Activated T-helper 17 cell treated with anti-CD3 and anti-CD28 coated beads, Interleukin-2, amount 50 U/mL, for 72 hours (primary cell): ENCODE measurements at regions not wholly inside any gene's neighbourhood (a gene's known extent, or its start where the extent isn't known, plus 50 kb on each side); places are given as distances from the start of the nearest gene placed in this dataset.

ENCODE experiments used
- ATAC-seq: fragments of 150-1000 bp; cut with Tn5 transposase; replicated peaks from 2 replicates; pipeline ENCODE4 v1.10.0; 2021; ENCODE audit warnings: mild to moderate bottlenecking, moderate library complexity
- H3K27ac Mint-ChIP-seq: one replicate; pipeline ENCODE4 v1.8.0; 2022; ENCODE audit warnings: mixed read lengths
- H3K27me3 Mint-ChIP-seq: one replicate; pipeline ENCODE4 v1.8.0; 2022; ENCODE audit warnings: mixed read lengths
- H3K36me3 Mint-ChIP-seq: one replicate; pipeline ENCODE4 v1.8.0; 2022; ENCODE audit warnings: low read depth, mild to moderate bottlenecking, mixed read lengths
- H3K4me1 Mint-ChIP-seq: one replicate; pipeline ENCODE4 v1.8.0; 2022; ENCODE audit warnings: mixed read lengths
- H3K4me3 Mint-ChIP-seq: one replicate; pipeline ENCODE4 v1.8.0; 2022; ENCODE audit warnings: mild to moderate bottlenecking, mixed read lengths
- H3K9me3 Mint-ChIP-seq: one replicate; pipeline ENCODE4 v1.8.0; 2022; ENCODE audit warnings: mixed read lengths

GRCh38 chr10:109203646-109204353, 719.5 kb downstream of the XPNPEP1 start:
- Mint-ChIP-seq H3K36me3 (no peaks in the 10 kb centered on the region), H3K4me1 (no peaks in the 10 kb centered on the region), H3K27ac (no peak overlapping the region), H3K9me3 (peaks cover under 1% of the 10 kb centered on the region), H3K27me3 (no peaks in the 10 kb centered on the region), H3K4me3 (no peak overlapping the region)
- ATAC-seq: no peak

- no peaks in the 10 kb centered on the region for H3K4me1 Mint-ChIP-seq
- no peaks in the 10 kb centered on the region for H3K27me3 Mint-ChIP-seq
- no peak overlapping the region for H3K27ac Mint-ChIP-seq
- no peak for ATAC-seq
- no peaks in the 10 kb centered on the region for H3K36me3 Mint-ChIP-seq
- no peak overlapping the region for H3K4me3 Mint-ChIP-seq
- peaks cover 6% of the 10 kb centered on the region for H3K9me3 Mint-ChIP-seq
Measured at GRCh38 chr10:109202111-109202510, 721.2 kb downstream of the XPNPEP1 start.

- no peaks in the 10 kb centered on the region for H3K36me3 Mint-ChIP-seq
- no peaks in the 10 kb centered on the region for H3K4me1 Mint-ChIP-seq
- no peak for ATAC-seq
- H3K4me3 Mint-ChIP-seq: no peak overlapping the region
- no peaks in the 10 kb centered on the region for H3K27me3 Mint-ChIP-seq
- peaks cover 6% of the 10 kb centered on the region for H3K9me3 Mint-ChIP-seq
- H3K27ac Mint-ChIP-seq: no peak overlapping the region
Measured at GRCh38 chr10:109200646-109201045, 722.7 kb downstream of the XPNPEP1 start.

- Mint-ChIP-seq H3K4me3 (no peak overlapping the region), H3K9me3 (peaks cover 15% of the 10 kb centered on the region), H3K27ac (no peak overlapping the region), H3K4me1 (no peaks in the 10 kb centered on the region), H3K36me3 (no peaks in the 10 kb centered on the region), H3K27me3 (no peaks in the 10 kb centered on the region)
- no peak for ATAC-seq
Measured at GRCh38 chr10:109191823-109192222, 731.5 kb downstream of the XPNPEP1 start.

- H3K4me3 Mint-ChIP-seq: no peak overlapping the region
- no peaks in the 10 kb centered on the region for H3K36me3 Mint-ChIP-seq
- H3K27ac Mint-ChIP-seq: no peak overlapping the region
- ATAC-seq: no peak
- no peaks in the 10 kb centered on the region for H3K4me1 Mint-ChIP-seq
- H3K27me3 Mint-ChIP-seq: no peaks in the 10 kb centered on the region
- peaks cover 15% of the 10 kb centered on the region for H3K9me3 Mint-ChIP-seq
Measured at GRCh38 chr10:109191341-109191740, 732.0 kb downstream of the XPNPEP1 start.

GRCh38 chr10:109187677-109188076, 735.6 kb downstream of the XPNPEP1 start:
- H3K4me1 Mint-ChIP-seq: no peaks in the 10 kb centered on the region
- H3K27ac Mint-ChIP-seq: no peak overlapping the region
- ATAC-seq: no peak
- no peaks in the 10 kb centered on the region for H3K27me3 Mint-ChIP-seq
- no peaks in the 10 kb centered on the region for H3K36me3 Mint-ChIP-seq
- H3K9me3 Mint-ChIP-seq: peaks cover 17% of the 10 kb centered on the region
- no peak overlapping the region for H3K4me3 Mint-ChIP-seq

- Mint-ChIP-seq H3K27ac (no peak overlapping the region), H3K4me3 (no peak overlapping the region), H3K9me3 (peaks cover 9% of the 10 kb centered on the region), H3K27me3 (no peaks in the 10 kb centered on the region), H3K4me1 (no peaks in the 10 kb centered on the region), H3K36me3 (no peaks in the 10 kb centered on the region)
- ATAC-seq: no peak
Measured at GRCh38 chr10:109183366-109183765, 739.9 kb downstream of the XPNPEP1 start.

GRCh38 chr10:109178591-109178990, 744.7 kb downstream of the XPNPEP1 start:
- Mint-ChIP-seq H3K27ac (no peak overlapping the region), H3K27me3 (no peaks in the 10 kb centered on the region), H3K9me3 (peaks cover 8% of the 10 kb centered on the region), H3K4me3 (no peak overlapping the region), H3K36me3 (no peaks in the 10 kb centered on the region), H3K4me1 (no peaks in the 10 kb centered on the region)
- ATAC-seq: no peak

GRCh38 chr10:109174526-109174925, 748.8 kb downstream of the XPNPEP1 start:
- no peak for ATAC-seq
- H3K27me3 Mint-ChIP-seq: no peaks in the 10 kb centered on the region

GRCh38 chr10:109173937-109174336, 749.4 kb downstream of the XPNPEP1 start:
- no peak overlapping the region for H3K4me3 Mint-ChIP-seq
- H3K27me3 Mint-ChIP-seq: no peaks in the 10 kb centered on the region
- no peak overlapping the region for H3K27ac Mint-ChIP-seq
- no peak for ATAC-seq
- H3K9me3 Mint-ChIP-seq: peaks cover 8% of the 10 kb centered on the region
- H3K36me3 Mint-ChIP-seq: no peaks in the 10 kb centered on the region
- no peaks in the 10 kb centered on the region for H3K4me1 Mint-ChIP-seq

More at GRCh38 chr10:109174526-109174925, 748.8 kb downstream of the XPNPEP1 start:
- Mint-ChIP-seq H3K4me1 (no peaks in the 10 kb centered on the region), H3K4me3 (no peak overlapping the region), H3K27ac (no peak overlapping the region), H3K9me3 (peaks cover 8% of the 10 kb centered on the region), H3K36me3 (no peaks in the 10 kb centered on the region)

GRCh38 chr10:109173121-109173520, 750.2 kb downstream of the XPNPEP1 start:
- no peaks in the 10 kb centered on the region for H3K27me3 Mint-ChIP-seq
- H3K4me1 Mint-ChIP-seq: no peaks in the 10 kb centered on the region
- H3K4me3 Mint-ChIP-seq: no peak overlapping the region
- no peak overlapping the region for H3K27ac Mint-ChIP-seq
- H3K9me3 Mint-ChIP-seq: peaks cover 8% of the 10 kb centered on the region
- no peaks in the 10 kb centered on the region for H3K36me3 Mint-ChIP-seq
- ATAC-seq: no peak

- Mint-ChIP-seq H3K4me1 (no peaks in the 10 kb centered on the region), H3K9me3 (peaks cover 16% of the 10 kb centered on the region), H3K27me3 (no peaks in the 10 kb centered on the region), H3K27ac (no peak overlapping the region), H3K4me3 (no peak overlapping the region), H3K36me3 (no peaks in the 10 kb centered on the region)
- no peak for ATAC-seq
Measured at GRCh38 chr10:109166935-109167334, 756.4 kb downstream of the XPNPEP1 start.

- Mint-ChIP-seq H3K36me3 (no peaks in the 10 kb centered on the region), H3K4me3 (no peak overlapping the region), H3K9me3 (peaks cover 13% of the 10 kb centered on the region), H3K27me3 (no peaks in the 10 kb centered on the region), H3K4me1 (no peaks in the 10 kb centered on the region), H3K27ac (no peak overlapping the region)
- no peak for ATAC-seq
Measured at GRCh38 chr10:109159351-109159750, 764.0 kb downstream of the XPNPEP1 start.

GRCh38 chr10:109156396-109156795, 766.9 kb downstream of the XPNPEP1 start:
- Mint-ChIP-seq H3K27ac (no peak overlapping the region), H3K36me3 (no peaks in the 10 kb centered on the region), H3K4me3 (no peak overlapping the region), H3K4me1 (no peaks in the 10 kb centered on the region), H3K27me3 (no peaks in the 10 kb centered on the region), H3K9me3 (peaks cover 4% of the 10 kb centered on the region)
- ATAC-seq: no peak

- no peak overlapping the region for H3K4me3 Mint-ChIP-seq
- H3K36me3 Mint-ChIP-seq: no peaks in the 10 kb centered on the region
- H3K27me3 Mint-ChIP-seq: no peaks in the 10 kb centered on the region
- ATAC-seq: no peak
- H3K27ac Mint-ChIP-seq: no peak overlapping the region
- peaks cover 13% of the 10 kb centered on the region for H3K9me3 Mint-ChIP-seq
- H3K4me1 Mint-ChIP-seq: no peaks in the 10 kb centered on the region
Measured at GRCh38 chr10:109149666-109150350, 773.5 kb downstream of the XPNPEP1 start.
